ENCODE measurements at regions not wholly inside any gene's neighbourhood (a gene's known extent, or its start where the extent isn't known, plus 50 kb on each side); places are given as distances from the start of the nearest gene placed in this dataset.

GRCh38 chr14:71541973-71542690 lies 390.1 kb upstream of the RGS6 start:
- Histone ChIP-seq H3K4me3 (ENCODE audit: insufficient read depth, low read length, poor library complexity, severe bottlenecking) (peak overlapping the region; percentile 35), H3K9me2 (replicated peaks; ENCODE audit: insufficient read depth, low read length) (no peaks in the 10 kb centered on the region), H3K79me2 (ENCODE audit: insufficient read depth, low read length) (no peaks in the 10 kb centered on the region), H3F3A (ENCODE audit: insufficient read depth) (peaks cover 32% of the 10 kb centered on the region), H3K36me3 (ENCODE audit: low read length) (no peaks in the 10 kb centered on the region), H3K27me3 (ENCODE audit: low read length) (no peaks in the 10 kb centered on the region), H2AFZ (ENCODE audit: low read depth, low read length, severe bottlenecking) (no peak overlapping the region), H3K9ac (ENCODE audit: low read length) (peak overlapping the region; percentile 12; the same call in 1 of the 2 replicates), H4K20me1 (ENCODE audit: low read depth, low read length) (no peaks in the 10 kb centered on the region), H3K27ac (ENCODE audit: low read depth, low read length) (peak overlapping the region; percentile 69), H3K9me3 (ENCODE audit: insufficient read depth, low read length) (no peaks in the 10 kb centered on the region), H3K4me2 (ENCODE audit: low read depth, low read length, poor library complexity, severe bottlenecking) (peak overlapping the region; percentile 60)
- TF ChIP-seq EZH2phosphoT487 (conservative IDR thresholded peaks at IDR 0.05; ENCODE audit: low read length) (no peak), CTCF (IDR thresholded peaks at IDR 0.05; ENCODE audit: insufficient read depth, low read length, poor library complexity, severe bottlenecking) (no peak)

- no peaks in the 10 kb centered on the region for H3K27me3 ChIP-seq (ENCODE audit: low read length)
- no peak overlapping the region for H3K4me3 ChIP-seq (ENCODE audit: insufficient read depth, low read length, poor library complexity, severe bottlenecking)
- H3K9ac ChIP-seq (ENCODE audit: low read length): no peak overlapping the region
- TF ChIP-seq CTCF (IDR thresholded peaks at IDR 0.05; ENCODE audit: insufficient read depth, low read length, poor library complexity, severe bottlenecking): no peak
- no peak for TF ChIP-seq EZH2phosphoT487 (conservative IDR thresholded peaks at IDR 0.05; ENCODE audit: low read length)
- no peaks in the 10 kb centered on the region for H3K9me3 ChIP-seq (ENCODE audit: insufficient read depth, low read length)
- H3K4me2 ChIP-seq (ENCODE audit: low read depth, low read length, poor library complexity, severe bottlenecking): no peak overlapping the region
- no peak overlapping the region for H3K27ac ChIP-seq (ENCODE audit: low read depth, low read length)
- 0 out of 2 replicates have a peak, but pooled peaks cover 2% of the 10 kb centered on the region for H3F3A ChIP-seq (ENCODE audit: insufficient read depth)
- no peak overlapping the region for H2AFZ ChIP-seq (ENCODE audit: low read depth, low read length, severe bottlenecking)
- no peaks in the 10 kb centered on the region for H3K36me3 ChIP-seq (ENCODE audit: low read length)
- H3K9me2 ChIP-seq (replicated peaks; ENCODE audit: insufficient read depth, low read length): no peaks in the 10 kb centered on the region
- no peaks in the 10 kb centered on the region for H3K79me2 ChIP-seq (ENCODE audit: insufficient read depth, low read length)
- H4K20me1 ChIP-seq (ENCODE audit: low read depth, low read length): no peaks in the 10 kb centered on the region
Measured at GRCh38 chr14:71549421-71550050, 382.7 kb upstream of the RGS6 start.

DNA sequence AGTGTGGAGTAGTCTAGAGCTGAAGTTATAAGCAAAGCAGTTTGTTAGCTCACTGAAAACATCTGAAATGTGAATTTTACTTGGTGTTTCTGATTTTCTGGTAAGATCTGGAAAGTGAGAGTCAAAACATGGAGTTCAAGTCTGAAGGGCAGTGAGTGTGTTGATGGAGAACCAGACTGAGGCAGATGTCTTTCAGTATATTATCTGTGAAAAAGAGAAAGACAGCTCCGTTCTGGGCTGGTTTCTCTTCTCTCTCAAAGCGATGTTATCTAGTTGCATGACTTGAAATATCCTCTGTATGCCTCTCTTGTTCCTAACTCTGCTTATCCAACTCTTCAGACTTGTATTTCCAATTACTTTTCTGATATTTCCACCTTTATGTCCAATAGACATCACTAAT lies 381.9 kb upstream of the RGS6 start:
- H3F3A ChIP-seq (ENCODE audit: insufficient read depth): 0 out of 2 replicates have a peak, but pooled peaks cover 5% of the 10 kb centered on the region
- H3K27me3 ChIP-seq (ENCODE audit: low read length): no peaks in the 10 kb centered on the region
- no peaks in the 10 kb centered on the region for H4K20me1 ChIP-seq (ENCODE audit: low read depth, low read length)
- H3K4me3 ChIP-seq (ENCODE audit: insufficient read depth, low read length, poor library complexity, severe bottlenecking): no peak overlapping the region
- H2AFZ ChIP-seq (ENCODE audit: low read depth, low read length, severe bottlenecking): no peak overlapping the region
- H3K27ac ChIP-seq (ENCODE audit: low read depth, low read length): no peak overlapping the region
- H3K9me2 ChIP-seq (replicated peaks; ENCODE audit: insufficient read depth, low read length): no peaks in the 10 kb centered on the region
- no peak overlapping the region for H3K4me2 ChIP-seq (ENCODE audit: low read depth, low read length, poor library complexity, severe bottlenecking)
- H3K9me3 ChIP-seq (ENCODE audit: insufficient read depth, low read length): no peaks in the 10 kb centered on the region
- no peak overlapping the region for H3K9ac ChIP-seq (ENCODE audit: low read length)
- no peaks in the 10 kb centered on the region for H3K79me2 ChIP-seq (ENCODE audit: insufficient read depth, low read length)
- H3K36me3 ChIP-seq (ENCODE audit: low read length): no peaks in the 10 kb centered on the region
- TF ChIP-seq CTCF (IDR thresholded peaks at IDR 0.05; ENCODE audit: insufficient read depth, low read length, poor library complexity, severe bottlenecking): no peak

All from SU-DHL-6 (cell line).